Brain microvascular endothelial cell (primary cell): ENCODE measurements at regions not wholly inside any gene's neighbourhood (a gene's known extent, or its start where the extent isn't known, plus 50 kb on each side); places are given as distances from the start of the nearest gene placed in this dataset.

ENCODE experiments used
- DNase-seq: peaks from one replicate; pipeline ENCODE4 v3.0.0-alpha.2; 2020
- H3K27ac ChIP-seq: fragments of 250-450 bp; sonication (Bioruptor Pico); 2 replicates; pipeline ENCODE4 v1.5.1; 2020; ENCODE audit warnings: mild to moderate bottlenecking, moderate library complexity
- H3K27me3 ChIP-seq: fragments of 250-450 bp; sonication (Bioruptor Pico); replicated peaks from 2 replicates; pipeline ENCODE4 v1.5.1; 2020; ENCODE audit warnings: mild to moderate bottlenecking
- H3K36me3 ChIP-seq: fragments of 250-450 bp; sonication (Bioruptor Pico); replicated peaks from 2 replicates; pipeline ENCODE4 v1.5.1; 2020; ENCODE audit warnings: mild to moderate bottlenecking
- H3K4me3 ChIP-seq: 2 replicates; pipeline ENCODE4 v1.5.1; 2011; ENCODE audit warnings: low read depth, mild to moderate bottlenecking, control low read depth, low read length, moderate library complexity
- CTCF ChIP-seq: IDR thresholded peaks from 2 replicates; pipeline ENCODE4 v1.5.1; 2011; ENCODE audit warnings: low read depth, mild to moderate bottlenecking, moderate library complexity, low read length, control low read depth, inconsistent platforms; ENCODE audit errors: missing control alignments
- in situ Hi-C: cut with HindIII; loops from 2 replicates; pipeline ENCODE4 v1.10.0; 2017; ENCODE audit warnings: low sequenced_read_pairs, low pct_ligation_motif_present

GRCh38 chr15:101549647-101550046 is 60.1 kb upstream of the PCSK6 start:
- no peak for TF ChIP-seq CTCF
- in situ Hi-C loops, result no loop called here
- DNase-seq, result no peak
- H3K36me3 ChIP-seq, result no peaks in the 10 kb centered on the region
- H3K27me3 ChIP-seq, result peaks cover 2% of the 10 kb centered on the region
- no peak overlapping the region for H3K27ac ChIP-seq
- no peak overlapping the region for H3K4me3 ChIP-seq

GRCh38 chr15:101547737-101548136 is 58.2 kb upstream of the PCSK6 start:
- Histone ChIP-seq H3K27me3 (peaks cover 3% of the 10 kb centered on the region), H3K36me3 (no peaks in the 10 kb centered on the region), H3K27ac (no peak overlapping the region), H3K4me3 (no peak overlapping the region)
- no peak for DNase-seq
- TF ChIP-seq CTCF, result no peak
- in situ Hi-C loops, result no loop called here

- Histone ChIP-seq H3K27ac (no peak overlapping the region), H3K27me3 (peaks cover 3% of the 10 kb centered on the region), H3K36me3 (no peaks in the 10 kb centered on the region), H3K4me3 (no peak overlapping the region)
- no peak for DNase-seq
- in situ Hi-C loops, result no loop called here
- TF ChIP-seq CTCF, result no peak
Observed at GRCh38 chr15:101545548-101546505, 56.3 kb upstream of the PCSK6 start.

GRCh38 chr15:101544613-101544945 is 55.1 kb upstream of the PCSK6 start:
- Histone ChIP-seq H3K27ac (no peak overlapping the region), H3K36me3 (no peaks in the 10 kb centered on the region), H3K4me3 (no peak overlapping the region), H3K27me3 (peaks cover 3% of the 10 kb centered on the region)
- in situ Hi-C loops, result no loop called here
- no peak for DNase-seq
- no peak for TF ChIP-seq CTCF

GRCh38 chr15:101543926-101544612 is 54.6 kb upstream of the PCSK6 start:
- no peak overlapping the region for H3K27ac ChIP-seq
- DNase-seq, result no peak
- peaks cover 3% of the 10 kb centered on the region for H3K27me3 ChIP-seq
- in situ Hi-C loops, result no loop called here
- TF ChIP-seq CTCF, result no peak
- H3K4me3 ChIP-seq, result no peak overlapping the region
- no peaks in the 10 kb centered on the region for H3K36me3 ChIP-seq
